Neural cell (in vitro differentiated cells): ENCODE measurements at regions not wholly inside any gene's neighbourhood (a gene's known extent, or its start where the extent isn't known, plus 50 kb on each side); places are given as distances from the start of the nearest gene placed in this dataset.

Experiments used
- H2AFZ ChIP-seq: fragments of 200-600, 300-800 bp; sonication (generic), shearing (Covaris generic); 2 replicates; pipeline ENCODE4 v1.6.0; 2014; ENCODE audit warnings: low read depth, mild to moderate bottlenecking, antibody characterized with exemption, low read length, moderate library complexity
- H3F3A ChIP-seq: fragments of 200-600 bp; shearing (Covaris generic); 2 replicates; pipeline ENCODE4 v1.6.1; 2016; ENCODE audit warnings: mild to moderate bottlenecking, moderate library complexity, mixed read lengths, antibody characterized with exemption, low read length; ENCODE audit not compliant: insufficient read depth, poor library complexity, severe bottlenecking
- H3K27ac ChIP-seq: fragments of 200-600, 300-800 bp; sonication (generic), shearing (Covaris generic); 2 replicates; pipeline ENCODE4 v1.5.1; 2014; ENCODE audit warnings: mild to moderate bottlenecking, low read length, moderate library complexity
- H3K27me3 ChIP-seq: fragments of 300-800, 200-600 bp; sonication (generic), shearing (Covaris generic); 2 replicates; pipeline ENCODE4 v1.6.0; 2014; ENCODE audit warnings: mild to moderate bottlenecking, low read depth, low read length, moderate library complexity; ENCODE audit not compliant: insufficient read depth
- H3K36me3 ChIP-seq: fragments of 300-800, 200-600 bp; sonication (generic), shearing (Covaris generic); 2 replicates; pipeline ENCODE4 v1.5.1; 2014; ENCODE audit warnings: mild to moderate bottlenecking, antibody characterized with exemption, low read length, moderate library complexity; ENCODE audit not compliant: insufficient read depth
- H3K4me2 ChIP-seq: fragments of 300-800, 200-600 bp; sonication (generic), shearing (Covaris generic); 2 replicates; pipeline ENCODE4 v1.6.0; 2014; ENCODE audit warnings: mild to moderate bottlenecking, low read length
- H3K4me3 ChIP-seq: fragments of 300-800, 200-600 bp; sonication (generic), shearing (Covaris generic); 2 replicates; pipeline ENCODE4 v1.5.1; 2014; ENCODE audit warnings: mild to moderate bottlenecking, low read length, moderate library complexity
- H3K79me2 ChIP-seq: fragments of 200-600 bp; shearing (Covaris generic); replicated peaks from 2 replicates; pipeline ENCODE4 v1.6.0; 2014; ENCODE audit warnings: mild to moderate bottlenecking, low read length, moderate library complexity; ENCODE audit not compliant: insufficient read depth
- H3K9ac ChIP-seq: fragments of 300-800, 200-600 bp; sonication (generic), shearing (Covaris generic); 2 replicates; pipeline ENCODE4 v1.6.1; 2016; ENCODE audit warnings: mild to moderate bottlenecking, low read length, mixed read lengths
- H3K9me2 ChIP-seq: fragments of 200-600 bp; shearing (Covaris generic); 2 replicates; pipeline ENCODE4 v1.6.1; 2016; ENCODE audit warnings: mild to moderate bottlenecking, low read length, mixed read lengths; ENCODE audit not compliant: insufficient read depth
- H3K9me3 ChIP-seq: fragments of 200-600, 300-800 bp; sonication (generic), shearing (Covaris generic); 2 replicates; pipeline ENCODE4 v1.6.1; 2016; ENCODE audit warnings: mild to moderate bottlenecking, mixed run types, low read length, moderate library complexity, mixed read lengths
- H4K20me1 ChIP-seq: fragments of 200-600 bp; shearing (Covaris generic); 2 replicates; pipeline ENCODE4 v1.6.1; 2016; ENCODE audit warnings: mild to moderate bottlenecking, mixed run types; ENCODE audit not compliant: insufficient read depth
- EP300 ChIP-seq: fragments of 450-650 bp; conservative IDR thresholded peaks from 2 replicates; pipeline ENCODE4 v1.6.1; 2014; ENCODE audit warnings: antibody characterized with exemption, mild to moderate bottlenecking, moderate library complexity; ENCODE audit not compliant: poor library complexity, severe bottlenecking
- EZH2 ChIP-seq: fragments of 200-600, 300-800 bp; shearing (Covaris generic), sonication (generic); IDR thresholded peaks from 2 replicates; pipeline ENCODE4 v1.6.1; 2014; ENCODE audit warnings: antibody characterized with exemption, low read length, borderline replicate concordance, mild to moderate bottlenecking; ENCODE audit not compliant: insufficient read depth, poor library complexity, severe bottlenecking
- MXI1 ChIP-seq: fragments of 450-650 bp; conservative IDR thresholded peaks from 2 replicates; pipeline ENCODE4 v1.6.1; 2014; ENCODE audit warnings: antibody characterized with exemption, mild to moderate bottlenecking; ENCODE audit not compliant: poor library complexity, severe bottlenecking
- POLR2AphosphoS5 ChIP-seq: IDR thresholded peaks from 2 replicates; pipeline ENCODE4 v1.6.1; 2012
- RAD21 ChIP-seq: fragments of 450-650 bp; conservative IDR thresholded peaks from 2 replicates; pipeline ENCODE4 v1.6.1; 2014; ENCODE audit warnings: antibody characterized with exemption, mild to moderate bottlenecking, moderate library complexity
- SMC3 ChIP-seq: fragments of 450-650 bp; conservative IDR thresholded peaks from 2 replicates; pipeline ENCODE4 v1.6.1; 2014; ENCODE audit warnings: antibody characterized with exemption, mild to moderate bottlenecking, moderate library complexity; ENCODE audit not compliant: poor library complexity
- TAF1 ChIP-seq: IDR thresholded peaks from 2 replicates; pipeline ENCODE4 v1.6.1; 2012; ENCODE audit warnings: low read depth
- TF ChIP-seq, protein P1 (sequence below): IDR thresholded peaks from 2 replicates; pipeline ENCODE4 v1.6.1; 2012; ENCODE audit warnings: borderline replicate concordance
- TF ChIP-seq, protein P2 (sequence below): fragments of 450-650 bp; IDR thresholded peaks from 2 replicates; pipeline ENCODE4 v1.5.1; 2014; ENCODE audit warnings: antibody characterized with exemption, mild to moderate bottlenecking, moderate library complexity; ENCODE audit not compliant: poor library complexity, severe bottlenecking

GRCh38 chr18:39611381-39612100 lies 2045.9 kb upstream of the CELF4 start:
- Histone ChIP-seq H3F3A (no peaks in the 10 kb centered on the region), H2AFZ (no peak overlapping the region), H3K9me3 (no peaks in the 10 kb centered on the region), H4K20me1 (no peaks in the 10 kb centered on the region), H3K27ac (no peak overlapping the region), H3K79me2 (no peaks in the 10 kb centered on the region), H3K4me3 (no peak overlapping the region), H3K4me2 (no peak overlapping the region), H3K27me3 (no peaks in the 10 kb centered on the region), H3K9me2 (no peaks in the 10 kb centered on the region), H3K36me3 (no peaks in the 10 kb centered on the region), H3K9ac (no peak overlapping the region)
- TF ChIP-seq POLR2AphosphoS5 (no peak), RAD21 (no peak), SMC3 (no peak), TAF1 (no peak), EP300 (no peak), MXI1 (no peak), EZH2 (no peak)
- TF ChIP-seq, protein P1, sequence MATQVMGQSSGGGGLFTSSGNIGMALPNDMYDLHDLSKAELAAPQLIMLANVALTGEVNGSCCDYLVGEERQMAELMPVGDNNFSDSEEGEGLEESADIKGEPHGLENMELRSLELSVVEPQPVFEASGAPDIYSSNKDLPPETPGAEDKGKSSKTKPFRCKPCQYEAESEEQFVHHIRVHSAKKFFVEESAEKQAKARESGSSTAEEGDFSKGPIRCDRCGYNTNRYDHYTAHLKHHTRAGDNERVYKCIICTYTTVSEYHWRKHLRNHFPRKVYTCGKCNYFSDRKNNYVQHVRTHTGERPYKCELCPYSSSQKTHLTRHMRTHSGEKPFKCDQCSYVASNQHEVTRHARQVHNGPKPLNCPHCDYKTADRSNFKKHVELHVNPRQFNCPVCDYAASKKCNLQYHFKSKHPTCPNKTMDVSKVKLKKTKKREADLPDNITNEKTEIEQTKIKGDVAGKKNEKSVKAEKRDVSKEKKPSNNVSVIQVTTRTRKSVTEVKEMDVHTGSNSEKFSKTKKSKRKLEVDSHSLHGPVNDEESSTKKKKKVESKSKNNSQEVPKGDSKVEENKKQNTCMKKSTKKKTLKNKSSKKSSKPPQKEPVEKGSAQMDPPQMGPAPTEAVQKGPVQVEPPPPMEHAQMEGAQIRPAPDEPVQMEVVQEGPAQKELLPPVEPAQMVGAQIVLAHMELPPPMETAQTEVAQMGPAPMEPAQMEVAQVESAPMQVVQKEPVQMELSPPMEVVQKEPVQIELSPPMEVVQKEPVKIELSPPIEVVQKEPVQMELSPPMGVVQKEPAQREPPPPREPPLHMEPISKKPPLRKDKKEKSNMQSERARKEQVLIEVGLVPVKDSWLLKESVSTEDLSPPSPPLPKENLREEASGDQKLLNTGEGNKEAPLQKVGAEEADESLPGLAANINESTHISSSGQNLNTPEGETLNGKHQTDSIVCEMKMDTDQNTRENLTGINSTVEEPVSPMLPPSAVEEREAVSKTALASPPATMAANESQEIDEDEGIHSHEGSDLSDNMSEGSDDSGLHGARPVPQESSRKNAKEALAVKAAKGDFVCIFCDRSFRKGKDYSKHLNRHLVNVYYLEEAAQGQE: no peak
- TF ChIP-seq, protein P2, sequence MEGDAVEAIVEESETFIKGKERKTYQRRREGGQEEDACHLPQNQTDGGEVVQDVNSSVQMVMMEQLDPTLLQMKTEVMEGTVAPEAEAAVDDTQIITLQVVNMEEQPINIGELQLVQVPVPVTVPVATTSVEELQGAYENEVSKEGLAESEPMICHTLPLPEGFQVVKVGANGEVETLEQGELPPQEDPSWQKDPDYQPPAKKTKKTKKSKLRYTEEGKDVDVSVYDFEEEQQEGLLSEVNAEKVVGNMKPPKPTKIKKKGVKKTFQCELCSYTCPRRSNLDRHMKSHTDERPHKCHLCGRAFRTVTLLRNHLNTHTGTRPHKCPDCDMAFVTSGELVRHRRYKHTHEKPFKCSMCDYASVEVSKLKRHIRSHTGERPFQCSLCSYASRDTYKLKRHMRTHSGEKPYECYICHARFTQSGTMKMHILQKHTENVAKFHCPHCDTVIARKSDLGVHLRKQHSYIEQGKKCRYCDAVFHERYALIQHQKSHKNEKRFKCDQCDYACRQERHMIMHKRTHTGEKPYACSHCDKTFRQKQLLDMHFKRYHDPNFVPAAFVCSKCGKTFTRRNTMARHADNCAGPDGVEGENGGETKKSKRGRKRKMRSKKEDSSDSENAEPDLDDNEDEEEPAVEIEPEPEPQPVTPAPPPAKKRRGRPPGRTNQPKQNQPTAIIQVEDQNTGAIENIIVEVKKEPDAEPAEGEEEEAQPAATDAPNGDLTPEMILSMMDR: no peak

DNA sequence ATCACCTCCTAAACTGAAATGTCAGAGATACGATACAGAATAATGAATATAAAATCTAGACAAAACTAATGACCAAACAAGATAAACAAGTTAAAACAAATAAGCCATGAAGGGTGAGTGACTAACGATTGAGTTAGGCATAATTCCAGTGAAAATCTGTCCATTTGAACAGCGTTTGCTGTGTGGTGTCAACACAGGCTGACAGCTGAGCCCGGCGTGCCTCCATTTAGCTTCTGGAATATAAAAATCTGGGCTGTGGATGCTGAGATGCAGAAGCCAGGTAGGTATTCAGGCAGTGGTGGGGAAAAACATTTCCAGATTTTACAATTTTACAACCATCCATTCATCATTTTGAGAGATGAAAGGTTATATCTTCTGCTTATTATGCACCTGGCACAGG lies 2041.4 kb upstream of the CELF4 start:
- no peak overlapping the region for H3K9ac ChIP-seq
- H3K27ac ChIP-seq: no peak overlapping the region
- no peak overlapping the region for H3K4me2 ChIP-seq

More for the DNA sequence above, 2041.4 kb upstream of the CELF4 start:
- no peaks in the 10 kb centered on the region for H3K9me2 ChIP-seq
- H3K36me3 ChIP-seq: no peaks in the 10 kb centered on the region
- H3K4me3 ChIP-seq: no peak overlapping the region
- H3K27me3 ChIP-seq: no peaks in the 10 kb centered on the region
- H2AFZ ChIP-seq: no peak overlapping the region
- H4K20me1 ChIP-seq: no peaks in the 10 kb centered on the region
- H3K9me3 ChIP-seq: no peaks in the 10 kb centered on the region
- no peaks in the 10 kb centered on the region for H3K79me2 ChIP-seq
- TF ChIP-seq RAD21 (no peak), EZH2 (no peak), MXI1 (no peak), SMC3 (no peak), POLR2AphosphoS5 (no peak), TAF1 (no peak)
- TF ChIP-seq, protein P1: no peak
- H3F3A ChIP-seq: no peaks in the 10 kb centered on the region
